Smooth muscle cell (in vitro differentiated cells): ENCODE measurements at regions not wholly inside any gene's neighbourhood (a gene's known extent, or its start where the extent isn't known, plus 50 kb on each side); places are given as distances from the start of the nearest gene placed in this dataset.

Experiments
- DNase-seq: peaks from one replicate; lab custom pipeline; 2025; ENCODE audit not compliant: unreplicated experiment; lab: John Stamatoyannopoulos, UW
- H2AFZ ChIP-seq: fragments of 200-600 bp; sonication (generic); 2 replicates; pipeline ENCODE4 v1.6.0; 2016; ENCODE audit warnings: antibody characterized with exemption, low read depth, mild to moderate bottlenecking
- H3F3A ChIP-seq: fragments of 200-600 bp; sonication (generic); 2 replicates; pipeline ENCODE4 v1.6.0; 2017; ENCODE audit warnings: antibody characterized with exemption, low read depth
- H3K27ac ChIP-seq: fragments of 200-600 bp; sonication (generic); 2 replicates; pipeline ENCODE4 v1.5.1; 2016; ENCODE audit warnings: low read depth, mild to moderate bottlenecking
- H3K27me3 ChIP-seq: fragments of 200-600 bp; sonication (generic); 2 replicates; pipeline ENCODE4 v1.6.1; 2016; ENCODE audit warnings: low read depth, mild to moderate bottlenecking
- H3K36me3 ChIP-seq: fragments of 200-600 bp; sonication (generic); 2 replicates; pipeline ENCODE4 v1.5.1; 2016; ENCODE audit warnings: low read depth
- H3K4me1 ChIP-seq: fragments of 200-600 bp; sonication (generic); 2 replicates; pipeline ENCODE4 v1.5.1; 2016; ENCODE audit warnings: low read depth
- H3K4me2 ChIP-seq: fragments of 200-600 bp; sonication (generic); 2 replicates; pipeline ENCODE4 v1.6.0; 2016; ENCODE audit warnings: mild to moderate bottlenecking
- H3K4me3 ChIP-seq: fragments of 200-600 bp; sonication (generic); 2 replicates; pipeline ENCODE4 v1.5.1; 2016; ENCODE audit warnings: mild to moderate bottlenecking
- H3K79me2 ChIP-seq: fragments of 200-600 bp; sonication (generic); 2 replicates; pipeline ENCODE4 v1.6.0; 2016; ENCODE audit warnings: low read depth, mild to moderate bottlenecking
- H3K9ac ChIP-seq: fragments of 200-600 bp; sonication (generic); 2 replicates; pipeline ENCODE4 v1.6.0; 2016; ENCODE audit warnings: low read depth
- H3K9me3 ChIP-seq: fragments of 200-600 bp; sonication (generic); replicated peaks from 2 replicates; pipeline ENCODE4 v1.5.1; 2016; ENCODE audit warnings: low read depth
- H4K20me1 ChIP-seq: fragments of 200-600 bp; sonication (generic); 2 replicates; pipeline ENCODE4 v1.6.0; 2016; ENCODE audit warnings: low read depth
- WGBS: methylation state at CpG from one replicate; pipeline ENCODE4 v1.1.7; 2016; ENCODE audit warnings: low lambda C conversion rate; 5-methylcytosine and 5-hydroxymethylcytosine counted together
- TF ChIP-seq, protein P1 (sequence below): fragments of 200-600 bp; sonication (generic); IDR thresholded peaks from 2 replicates; pipeline ENCODE4 v1.5.1; 2017; ENCODE audit warnings: borderline replicate concordance, mild to moderate bottlenecking, antibody characterized with exemption; ENCODE audit not compliant: insufficient read depth, poor library complexity, severe bottlenecking

DNA sequence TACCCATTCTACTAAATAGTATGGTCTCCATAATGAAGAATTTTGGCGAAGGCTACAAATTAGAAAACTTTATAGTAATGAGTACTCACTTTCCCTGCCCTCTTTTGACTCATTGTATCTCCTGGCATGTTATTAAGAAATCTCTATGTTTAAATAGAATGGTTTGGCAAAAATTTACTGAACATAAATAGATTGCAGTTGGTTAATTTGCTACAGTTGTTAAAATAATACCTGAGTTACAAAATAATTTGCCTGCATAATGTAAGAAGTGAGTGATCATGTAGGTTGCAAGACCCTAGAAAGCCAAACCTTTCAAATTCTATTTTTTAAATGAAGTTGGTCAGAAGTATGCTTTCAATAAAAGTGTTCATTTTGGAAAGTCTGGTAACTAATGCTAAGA is 176.8 kb upstream of the AHR start:
- H3F3A ChIP-seq: no peaks in the 10 kb centered on the region
- no peak overlapping the region for H3K9ac ChIP-seq
- no peaks in the 10 kb centered on the region for H3K9me3 ChIP-seq
- H3K27me3 ChIP-seq: no peaks in the 10 kb centered on the region
- DNase-seq: no peak
- H3K4me1 ChIP-seq: no peaks in the 10 kb centered on the region
- WGBS: 97% methylated on average over 1 of the region's 1 CpG
- H3K36me3 ChIP-seq: no peaks in the 10 kb centered on the region
- H3K4me2 ChIP-seq: no peak overlapping the region
- no peak overlapping the region for H3K4me3 ChIP-seq
- H3K79me2 ChIP-seq: no peaks in the 10 kb centered on the region
- no peak overlapping the region for H3K27ac ChIP-seq
- TF ChIP-seq, protein P1, sequence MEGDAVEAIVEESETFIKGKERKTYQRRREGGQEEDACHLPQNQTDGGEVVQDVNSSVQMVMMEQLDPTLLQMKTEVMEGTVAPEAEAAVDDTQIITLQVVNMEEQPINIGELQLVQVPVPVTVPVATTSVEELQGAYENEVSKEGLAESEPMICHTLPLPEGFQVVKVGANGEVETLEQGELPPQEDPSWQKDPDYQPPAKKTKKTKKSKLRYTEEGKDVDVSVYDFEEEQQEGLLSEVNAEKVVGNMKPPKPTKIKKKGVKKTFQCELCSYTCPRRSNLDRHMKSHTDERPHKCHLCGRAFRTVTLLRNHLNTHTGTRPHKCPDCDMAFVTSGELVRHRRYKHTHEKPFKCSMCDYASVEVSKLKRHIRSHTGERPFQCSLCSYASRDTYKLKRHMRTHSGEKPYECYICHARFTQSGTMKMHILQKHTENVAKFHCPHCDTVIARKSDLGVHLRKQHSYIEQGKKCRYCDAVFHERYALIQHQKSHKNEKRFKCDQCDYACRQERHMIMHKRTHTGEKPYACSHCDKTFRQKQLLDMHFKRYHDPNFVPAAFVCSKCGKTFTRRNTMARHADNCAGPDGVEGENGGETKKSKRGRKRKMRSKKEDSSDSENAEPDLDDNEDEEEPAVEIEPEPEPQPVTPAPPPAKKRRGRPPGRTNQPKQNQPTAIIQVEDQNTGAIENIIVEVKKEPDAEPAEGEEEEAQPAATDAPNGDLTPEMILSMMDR: no peak
- H2AFZ ChIP-seq: no peak overlapping the region
- H4K20me1 ChIP-seq: no peaks in the 10 kb centered on the region

DNA sequence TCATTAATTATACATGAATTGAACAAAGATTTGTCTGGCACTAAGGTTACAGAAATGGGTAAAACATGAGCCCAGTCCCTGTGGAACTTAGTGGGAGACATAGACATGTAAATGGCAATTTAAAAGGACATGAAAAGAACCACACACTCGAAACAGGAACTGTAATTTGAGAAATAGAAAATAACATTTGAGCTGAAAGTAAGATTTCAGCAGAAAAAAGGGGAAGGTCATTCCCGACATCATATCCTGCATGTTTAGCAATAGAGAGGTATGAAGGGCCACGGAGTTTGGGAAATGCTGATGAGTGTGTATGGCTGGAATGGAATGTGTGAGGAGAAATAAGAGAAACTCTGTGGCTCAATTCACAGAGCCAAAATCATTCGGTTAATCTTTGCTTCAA is 175.4 kb upstream of the AHR start:
- Histone ChIP-seq H2AFZ (no peak overlapping the region), H3K4me1 (no peaks in the 10 kb centered on the region), H3K79me2 (no peaks in the 10 kb centered on the region), H3K36me3 (no peaks in the 10 kb centered on the region), H3F3A (no peaks in the 10 kb centered on the region), H3K27ac (no peak overlapping the region), H3K9me3 (no peaks in the 10 kb centered on the region), H3K27me3 (no peaks in the 10 kb centered on the region), H4K20me1 (no peaks in the 10 kb centered on the region), H3K4me3 (no peak overlapping the region), H3K9ac (no peak overlapping the region), H3K4me2 (peak overlapping the region; percentile 53)
- 39% methylated on average over 4 of the region's 4 CpGs for WGBS
- no peak for DNase-seq
- TF ChIP-seq, protein P1: no peak

DNA sequence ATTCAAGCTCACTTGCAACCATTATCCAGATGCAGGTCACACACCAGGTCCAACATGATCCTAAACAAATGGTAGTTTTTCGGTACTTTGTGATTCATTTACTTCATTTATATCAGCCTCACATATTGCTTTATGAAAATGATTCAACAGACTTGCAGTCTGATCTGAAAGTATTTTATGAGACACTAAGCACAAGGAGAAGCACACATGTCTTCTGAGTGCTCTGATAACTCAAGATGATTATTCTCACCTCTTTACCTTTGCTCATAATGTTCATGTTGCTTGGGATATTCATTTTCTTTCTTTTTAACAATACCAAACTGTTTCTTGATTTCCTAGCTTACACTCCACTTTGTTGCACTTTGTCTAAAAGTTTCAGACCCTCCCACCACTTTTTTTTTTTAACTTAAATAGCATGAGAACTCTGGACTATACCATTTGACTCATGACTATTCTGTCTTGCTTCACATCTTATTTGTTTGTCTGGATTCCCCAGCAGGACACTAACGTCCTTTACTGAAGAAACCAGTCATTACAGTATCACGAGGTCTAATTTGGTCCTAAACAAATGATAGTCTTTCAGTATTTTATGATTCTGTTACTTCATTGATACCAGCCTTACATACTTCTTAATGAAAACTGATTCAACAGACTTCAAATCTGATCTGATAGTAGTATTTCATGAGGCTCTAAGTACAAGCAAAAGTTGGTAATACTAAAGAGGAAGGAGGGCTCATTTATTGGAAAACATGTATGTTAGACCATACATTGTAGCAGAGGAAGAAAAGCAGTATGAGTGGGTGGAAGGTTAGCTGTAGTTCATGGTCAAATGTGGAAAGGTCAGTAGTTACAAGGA is 171.8 kb upstream of the AHR start:
- Histone ChIP-seq H3F3A (no peaks in the 10 kb centered on the region), H2AFZ (no peak overlapping the region), H3K4me3 (no peak overlapping the region), H3K4me2 (no peak overlapping the region), H3K79me2 (no peaks in the 10 kb centered on the region), H3K9me3 (no peaks in the 10 kb centered on the region), H3K36me3 (no peaks in the 10 kb centered on the region), H3K27me3 (no peaks in the 10 kb centered on the region), H3K9ac (no peak overlapping the region), H3K4me1 (peaks cover 12% of the 10 kb centered on the region), H3K27ac (no peak overlapping the region), H4K20me1 (no peaks in the 10 kb centered on the region)
- WGBS: 62% methylated on average over 3 of the region's 3 CpGs
- TF ChIP-seq, protein P1: no peak
- DNase-seq: no peak

DNA sequence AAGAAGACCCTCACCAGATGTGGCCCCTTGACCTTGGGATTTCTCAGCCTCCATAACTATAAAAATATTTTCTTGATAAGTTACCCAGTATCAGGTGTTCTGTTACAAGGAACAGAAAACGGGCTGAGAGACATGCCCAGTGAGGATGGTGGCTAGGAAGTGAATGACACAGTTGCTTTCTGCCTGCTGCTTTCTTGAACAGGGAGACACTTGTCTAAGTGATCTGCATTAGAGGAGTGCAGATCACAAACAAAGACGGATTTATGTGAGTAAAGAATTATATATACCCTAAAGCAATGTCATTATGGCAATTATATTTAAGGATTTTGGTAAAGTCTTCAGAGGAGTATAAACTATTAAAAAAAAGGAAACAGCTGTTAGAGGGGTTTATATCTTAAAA is 169.2 kb upstream of the AHR start:
- WGBS: 79% methylated on average over 2 of the region's 2 CpGs
- Histone ChIP-seq H3K27ac (no peak overlapping the region), H3K4me2 (no peak overlapping the region), H3K9ac (no peak overlapping the region), H4K20me1 (no peaks in the 10 kb centered on the region), H3F3A (no peaks in the 10 kb centered on the region), H3K9me3 (no peaks in the 10 kb centered on the region), H3K79me2 (no peaks in the 10 kb centered on the region), H2AFZ (no peak overlapping the region), H3K4me1 (peaks cover 12% of the 10 kb centered on the region), H3K27me3 (no peaks in the 10 kb centered on the region), H3K4me3 (no peak overlapping the region), H3K36me3 (no peaks in the 10 kb centered on the region)
- no peak for DNase-seq
- TF ChIP-seq, protein P1: no peak
